T-helper 1 cell treated with Interleukin-12 subunit alpha and Interleukin-12 subunit beta and Interleukin-4 antibody, amounts not matched to agents 30 ng/mL and 1 ng/mL, for 36 hours (primary cell): ENCODE measurements at regions not wholly inside any gene's neighbourhood (a gene's known extent, or its start where the extent isn't known, plus 50 kb on each side); places are given as distances from the start of the nearest gene placed in this dataset.
"Not testable (repeated sequence)": the region's sequence is repeated elsewhere in the genome, so short reads cannot be mapped to it uniquely, and the experiment has no call there.

Source experiments
- intact Hi-C: fragments of 100-400 bp; cut with micrococcal nuclease; formaldehyde crosslinking; loops from one replicate; pipeline ENCODE4 v1.15.1; 2024

GRCh38 chr13:81334481-81334880, 993.6 kb upstream of the SPRY2 start:
- intact Hi-C loops = no loop called here

GRCh38 chr13:81326913-81327312, 986.0 kb upstream of the SPRY2 start:
- intact Hi-C loops = no loop called here

GRCh38 chr13:81320516-81320915, 979.6 kb upstream of the SPRY2 start:
- intact Hi-C loops = no loop called here

GRCh38 chr13:81319351-81319750, 978.4 kb upstream of the SPRY2 start:
- intact Hi-C loops = no loop called here

GRCh38 chr13:81318231-81319019, 977.5 kb upstream of the SPRY2 start:
- intact Hi-C loops = no loop called here

GRCh38 chr13:81314461-81314860, 973.5 kb upstream of the SPRY2 start:
- intact Hi-C loops = no loop called here

GRCh38 chr13:81305928-81306327, 965.0 kb upstream of the SPRY2 start:
- intact Hi-C loops = no loop called here

- intact Hi-C loops = no loop called here
Measured at GRCh38 chr13:81304121-81304659, 963.3 kb upstream of the SPRY2 start.

GRCh38 chr13:81302677-81303076, 961.8 kb upstream of the SPRY2 start:
- intact Hi-C loops = no loop called here

- intact Hi-C loops = no loop called here
Measured at GRCh38 chr13:81302125-81302524, 961.2 kb upstream of the SPRY2 start.

- intact Hi-C loops = no loop called here
Measured at GRCh38 chr13:81295177-81295576, 954.3 kb upstream of the SPRY2 start.

GRCh38 chr13:81293594-81294164, 952.8 kb upstream of the SPRY2 start:
- intact Hi-C loops = no loop called here

- intact Hi-C loops = no loop called here
Measured at GRCh38 chr13:81283561-81283960, 942.6 kb upstream of the SPRY2 start.

GRCh38 chr13:81283062-81283461, 942.1 kb upstream of the SPRY2 start:
- intact Hi-C loops = no loop called here

GRCh38 chr13:81275666-81276258, 934.8 kb upstream of the SPRY2 start:
- intact Hi-C loops = no loop called here

GRCh38 chr13:81247711-81248110, 906.8 kb upstream of the SPRY2 start:
- intact Hi-C loops = no loop called here

- intact Hi-C loops = no loop called here
Measured at GRCh38 chr13:81246556-81246955, 905.6 kb upstream of the SPRY2 start.

- intact Hi-C loops = no loop called here
Measured at GRCh38 chr13:81244011-81244410, 903.1 kb upstream of the SPRY2 start.

GRCh38 chr13:81230386-81230785, 889.5 kb upstream of the SPRY2 start:
- intact Hi-C loops = no loop called here

GRCh38 chr13:81226830-81227229, 885.9 kb upstream of the SPRY2 start:
- intact Hi-C loops = not testable (repeated sequence)

GRCh38 chr13:81224209-81224833, 883.4 kb upstream of the SPRY2 start:
- intact Hi-C loops = no loop called here

GRCh38 chr13:81223778-81224177, 882.9 kb upstream of the SPRY2 start:
- intact Hi-C loops = no loop called here
